WERI-Rb-1 (cell line): ENCODE measurements at regions not wholly inside any gene's neighbourhood (a gene's known extent, or its start where the extent isn't known, plus 50 kb on each side); places are given as distances from the start of the nearest gene placed in this dataset.

Source experiments
- DNase-seq: peaks from one replicate; pipeline ENCODE4 v3.0.0-alpha.2; 2020
- H3K27ac ChIP-seq: fragments of 250-450 bp; sonication (Bioruptor Pico); 2 replicates; pipeline ENCODE4 v1.5.1; 2020; ENCODE audit warnings: mild to moderate bottlenecking, moderate library complexity
- H3K27me3 ChIP-seq: fragments of 250-450 bp; sonication (Bioruptor Pico); 2 replicates; pipeline ENCODE4 v1.5.1; 2021; ENCODE audit warnings: mild to moderate bottlenecking, low read depth, moderate library complexity; ENCODE audit not compliant: insufficient read depth, severe bottlenecking
- H3K36me3 ChIP-seq: fragments of 250-450 bp; sonication (Bioruptor Pico); 2 replicates; pipeline ENCODE4 v1.5.1; 2020; ENCODE audit warnings: mild to moderate bottlenecking, moderate library complexity
- H3K4me3 ChIP-seq: 2 replicates; pipeline ENCODE4 v1.5.1; 2011; ENCODE audit warnings: low read depth, mild to moderate bottlenecking, control low read depth, low read length
- H3K9me3 ChIP-seq: fragments of 250-450 bp; sonication (Bioruptor Pico); 2 replicates; pipeline ENCODE4 v1.5.1; 2021; ENCODE audit warnings: mild to moderate bottlenecking, moderate library complexity; ENCODE audit not compliant: severe bottlenecking
- CTCF ChIP-seq: IDR thresholded peaks from 2 replicates; pipeline ENCODE4 v1.5.1; 2011; ENCODE audit warnings: low read depth, mild to moderate bottlenecking, control low read depth, inconsistent platforms, low read length

DNA sequence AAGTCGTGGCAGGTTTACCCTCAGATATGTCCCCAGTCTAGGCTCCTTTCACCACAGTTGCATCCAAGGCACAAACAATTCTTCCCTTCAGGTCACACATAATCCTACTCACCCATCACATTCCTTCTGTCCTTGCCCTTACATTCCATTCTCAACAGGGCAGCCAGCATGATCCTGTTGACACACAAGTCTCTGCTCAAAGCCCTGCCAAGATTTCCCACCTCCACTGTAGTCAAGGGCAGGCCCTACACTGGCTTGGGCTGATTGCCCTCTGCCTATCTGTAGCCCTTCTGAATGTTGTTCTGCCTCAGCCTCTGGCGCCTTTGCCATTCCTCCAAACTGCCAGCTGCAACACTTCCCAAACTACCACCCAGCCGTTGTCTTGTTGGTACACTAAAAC lies 187.9 kb upstream of the AKR1E2 start:
- H3K9me3 ChIP-seq, result no peaks in the 10 kb centered on the region
- no peak overlapping the region for H3K27ac ChIP-seq
- H3K27me3 ChIP-seq, result no peaks in the 10 kb centered on the region
- no peaks in the 10 kb centered on the region for H3K36me3 ChIP-seq
- H3K4me3 ChIP-seq, result no peak overlapping the region
- no peak for TF ChIP-seq CTCF
- no peak for DNase-seq

GRCh38 chr10:4637657-4638056 lies 188.3 kb upstream of the AKR1E2 start:
- no peak for TF ChIP-seq CTCF
- Histone ChIP-seq H3K27ac (no peak overlapping the region), H3K4me3 (no peak overlapping the region)

DNA sequence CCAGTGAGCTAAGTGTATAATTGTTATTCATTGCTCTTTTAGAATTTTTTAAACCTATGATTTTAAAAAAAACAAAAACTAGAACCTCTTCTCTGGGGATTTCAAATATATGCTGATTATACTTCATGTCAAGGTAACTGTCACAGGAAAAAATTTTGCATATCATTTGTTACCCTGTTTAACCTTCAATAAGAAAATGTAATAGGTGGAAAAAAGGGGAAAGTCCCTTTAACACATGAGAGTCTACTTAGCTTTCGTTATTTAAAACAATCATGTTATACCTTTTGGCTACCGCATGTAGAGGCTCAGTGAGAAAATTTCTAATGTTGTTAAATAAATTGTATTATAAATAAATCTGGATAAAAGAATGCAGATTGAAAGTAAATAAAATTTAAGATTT lies 190.1 kb upstream of the AKR1E2 start:
- Histone ChIP-seq H3K36me3 (no peaks in the 10 kb centered on the region), H3K27me3 (no peaks in the 10 kb centered on the region), H3K4me3 (no peak overlapping the region), H3K27ac (no peak overlapping the region), H3K9me3 (no peaks in the 10 kb centered on the region)
- TF ChIP-seq CTCF, result no peak
- DNase-seq, result no peak

More at GRCh38 chr10:4637657-4638056, 188.3 kb upstream of the AKR1E2 start:
- no peaks in the 10 kb centered on the region for H3K27me3 ChIP-seq
- H3K9me3 ChIP-seq, result no peaks in the 10 kb centered on the region
- no peaks in the 10 kb centered on the region for H3K36me3 ChIP-seq
- no peak for DNase-seq

- TF ChIP-seq CTCF, result no peak
- no peak for DNase-seq
- Histone ChIP-seq H3K36me3 (no peaks in the 10 kb centered on the region), H3K27me3 (no peaks in the 10 kb centered on the region), H3K9me3 (no peaks in the 10 kb centered on the region), H3K27ac (no peak overlapping the region), H3K4me3 (no peak overlapping the region)
These were observed 190.6 kb upstream of the AKR1E2 start for GRCh38 chr10:4635388-4635787.

DNA sequence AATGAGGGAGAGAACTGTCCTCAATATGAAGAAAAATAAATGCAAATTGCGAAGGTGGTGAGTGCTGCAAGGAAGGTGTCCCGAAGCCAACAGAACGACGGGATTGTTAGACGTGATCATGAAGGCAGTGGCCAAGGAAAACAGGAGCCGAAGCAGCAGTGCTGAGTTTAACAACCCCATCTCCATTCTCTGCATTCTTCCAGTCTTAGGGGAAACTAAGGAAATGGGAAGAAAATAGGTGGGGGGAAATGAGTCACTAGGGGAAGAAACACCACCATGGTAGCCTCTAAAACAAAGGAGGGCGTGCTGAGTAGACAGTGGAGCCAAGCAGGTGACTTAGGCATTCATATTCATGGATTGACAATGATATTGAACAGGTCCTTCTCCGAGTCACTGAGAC lies 192.2 kb upstream of the AKR1E2 start:
- H3K27me3 ChIP-seq, result no peaks in the 10 kb centered on the region
- no peak for DNase-seq
- no peak for TF ChIP-seq CTCF
- H3K36me3 ChIP-seq, result no peaks in the 10 kb centered on the region
- no peak overlapping the region for H3K4me3 ChIP-seq
- no peaks in the 10 kb centered on the region for H3K9me3 ChIP-seq
- no peak overlapping the region for H3K27ac ChIP-seq

GRCh38 chr10:4633186-4633585 lies 192.8 kb upstream of the AKR1E2 start:
- Histone ChIP-seq H3K27me3 (no peaks in the 10 kb centered on the region), H3K27ac (no peak overlapping the region), H3K4me3 (no peak overlapping the region), H3K9me3 (no peaks in the 10 kb centered on the region), H3K36me3 (no peaks in the 10 kb centered on the region)
- no peak for TF ChIP-seq CTCF
- DNase-seq, result no peak
